ENCODE measurements at regions not wholly inside any gene's neighbourhood (a gene's known extent, or its start where the extent isn't known, plus 50 kb on each side); places are given as distances from the start of the nearest gene placed in this dataset.

DNA sequence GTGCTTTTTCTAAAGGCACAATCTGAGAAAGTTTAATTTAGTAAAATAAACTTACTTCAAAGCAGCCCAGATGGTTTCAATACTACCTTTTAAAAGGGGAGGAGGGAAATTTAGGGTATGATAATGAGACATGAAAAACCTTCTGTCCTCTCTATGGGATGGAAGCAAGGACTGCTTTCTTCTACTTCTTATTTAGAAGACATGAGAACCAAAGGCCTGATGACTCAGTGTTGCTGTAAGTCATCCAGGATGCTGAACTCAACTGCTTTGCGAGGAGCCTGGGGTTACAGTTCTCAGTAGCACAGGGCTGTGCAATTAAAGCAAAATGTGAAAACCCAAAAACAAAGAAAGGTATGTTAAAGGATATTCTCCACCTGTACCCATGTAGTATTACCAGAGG is 140.8 kb upstream of the EDNRA start:
- ChIA-PET POLR2A (no interaction called here), CTCF (no interaction called here)
- no peak overlapping the region for H3K4me3 ChIP-seq (ENCODE audit: low read depth, low read length)

DNA sequence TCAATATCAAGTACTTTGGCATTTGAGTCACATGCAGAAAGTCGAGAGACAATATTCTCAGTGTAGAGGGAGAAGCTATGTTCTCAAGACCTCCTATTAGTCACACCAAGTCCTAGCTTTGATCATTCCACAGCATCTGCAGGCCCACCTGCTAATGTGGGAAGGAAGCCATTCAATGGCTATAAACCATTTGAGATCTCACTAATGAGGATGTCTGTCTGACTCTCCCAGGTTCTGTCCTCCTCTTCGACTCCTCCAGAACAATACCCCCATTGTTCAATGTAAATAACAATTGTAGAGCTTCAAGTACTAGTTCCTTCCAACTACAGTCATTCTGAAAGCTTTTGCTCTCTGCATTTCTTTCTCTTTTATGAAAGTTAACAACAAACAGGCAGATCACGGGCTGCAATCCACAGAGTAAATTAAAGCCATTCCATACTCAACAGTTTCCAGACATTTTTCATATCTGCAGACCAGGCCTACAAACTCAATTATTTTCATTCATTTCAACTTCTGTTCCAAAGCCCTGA is 140.2 kb upstream of the EDNRA start:
- no peak for DNase-seq (ENCODE audit: low read depth)
- Histone ChIP-seq H3K27me3 (ENCODE audit: control insufficient read depth, insufficient read depth, low read length) (no peaks in the 10 kb centered on the region), H3K36me3 (ENCODE audit: control insufficient read depth, insufficient read depth, low read length) (no peaks in the 10 kb centered on the region), H3K4me3 (ENCODE audit: low read depth, low read length) (no peak overlapping the region)
- CTCF ChIA-PET = no interaction called here
- POLR2A ChIA-PET = interaction anchor here (1.0 kb wide), 1 partner anchor 15 kb away, joined by 3 read pairs; no protein-coding TSS in a partner anchor
- TF ChIP-seq CTCF (IDR thresholded peaks at IDR 0.05; ENCODE audit: insufficient read depth, low read depth, low read length) = no peak

More for the DNA sequence above, 140.8 kb upstream of the EDNRA start:
- no peak for TF ChIP-seq CTCF (IDR thresholded peaks at IDR 0.05; ENCODE audit: insufficient read depth, low read depth, low read length)
- H3K27me3 ChIP-seq (ENCODE audit: control insufficient read depth, insufficient read depth, low read length) = no peaks in the 10 kb centered on the region
- no peaks in the 10 kb centered on the region for H3K36me3 ChIP-seq (ENCODE audit: control insufficient read depth, insufficient read depth, low read length)
- DNase-seq (ENCODE audit: low read depth) = no peak

- H3K36me3 ChIP-seq (ENCODE audit: control insufficient read depth, insufficient read depth, low read length) = no peaks in the 10 kb centered on the region
- H3K27me3 ChIP-seq (ENCODE audit: control insufficient read depth, insufficient read depth, low read length) = no peaks in the 10 kb centered on the region
- ChIA-PET CTCF (interaction anchor here (0.7 kb wide), 1 partner anchor 17 kb away, joined by 3 read pairs; no protein-coding TSS in a partner anchor), POLR2A (no interaction called here)
- TF ChIP-seq CTCF (IDR thresholded peaks at IDR 0.05; ENCODE audit: insufficient read depth, low read depth, low read length) = no peak
- no peak for DNase-seq (ENCODE audit: low read depth)
- no peak overlapping the region for H3K4me3 ChIP-seq (ENCODE audit: low read depth, low read length)
Measured at GRCh38 chr4:147343692-147344091, 137.2 kb upstream of the EDNRA start.

- no peaks in the 10 kb centered on the region for H3K27me3 ChIP-seq (ENCODE audit: control insufficient read depth, insufficient read depth, low read length)
- DNase-seq (ENCODE audit: low read depth) = no peak
- ChIA-PET CTCF (interaction anchor here (0.6 kb wide), 1 partner anchor 16 kb away, joined by 3 read pairs; no protein-coding TSS in a partner anchor), POLR2A (no interaction called here)
- no peak for TF ChIP-seq CTCF (IDR thresholded peaks at IDR 0.05; ENCODE audit: insufficient read depth, low read depth, low read length)
- H3K4me3 ChIP-seq (ENCODE audit: low read depth, low read length) = no peak overlapping the region
- no peaks in the 10 kb centered on the region for H3K36me3 ChIP-seq (ENCODE audit: control insufficient read depth, insufficient read depth, low read length)
Measured at GRCh38 chr4:147345662-147346061, 135.2 kb upstream of the EDNRA start.

DNA sequence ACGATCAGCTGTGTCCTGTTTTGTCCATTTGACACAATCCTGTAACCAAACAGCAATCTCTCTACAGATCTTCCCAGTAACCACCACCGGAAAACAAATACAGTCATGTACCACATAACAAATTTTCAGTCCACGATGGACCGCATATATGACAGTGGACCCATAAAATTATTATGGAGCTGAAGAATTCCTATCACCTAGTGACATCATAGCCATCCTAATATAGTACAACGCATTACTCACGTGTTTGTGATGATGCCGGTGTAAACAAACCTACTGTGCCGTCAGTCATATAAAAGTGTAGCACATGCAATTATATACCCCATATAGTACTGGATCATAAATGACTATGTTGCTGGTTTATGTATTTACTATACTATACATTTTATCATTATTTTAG is 133.7 kb upstream of the EDNRA start:
- H3K27me3 ChIP-seq (ENCODE audit: control insufficient read depth, insufficient read depth, low read length) = no peaks in the 10 kb centered on the region
- DNase-seq (ENCODE audit: low read depth) = no peak
- ChIA-PET CTCF (interaction anchor here (0.6 to 0.7 kb wide), 2 partner anchors 8 to 183 kb away, joined by 3 to 6 read pairs; no protein-coding TSS in a partner anchor), POLR2A (no interaction called here)
- H3K36me3 ChIP-seq (ENCODE audit: control insufficient read depth, insufficient read depth, low read length) = no peaks in the 10 kb centered on the region
- no peak for TF ChIP-seq CTCF (IDR thresholded peaks at IDR 0.05; ENCODE audit: insufficient read depth, low read depth, low read length)
- H3K4me3 ChIP-seq (ENCODE audit: low read depth, low read length) = no peak overlapping the region

Measured in BJ (cell line).